HG02678 (cell line): ENCODE measurements at regions not wholly inside any gene's neighbourhood (a gene's known extent, or its start where the extent isn't known, plus 50 kb on each side); places are given as distances from the start of the nearest gene placed in this dataset.

Source experiments
- ATAC-seq: cut with Tn5 transposase; IDR thresholded peaks from one replicate; pipeline ENCODE4 v1.9.1; 2021; ENCODE audit warnings: mild to moderate bottlenecking, moderate library complexity; ENCODE audit not compliant: unreplicated experiment

DNA sequence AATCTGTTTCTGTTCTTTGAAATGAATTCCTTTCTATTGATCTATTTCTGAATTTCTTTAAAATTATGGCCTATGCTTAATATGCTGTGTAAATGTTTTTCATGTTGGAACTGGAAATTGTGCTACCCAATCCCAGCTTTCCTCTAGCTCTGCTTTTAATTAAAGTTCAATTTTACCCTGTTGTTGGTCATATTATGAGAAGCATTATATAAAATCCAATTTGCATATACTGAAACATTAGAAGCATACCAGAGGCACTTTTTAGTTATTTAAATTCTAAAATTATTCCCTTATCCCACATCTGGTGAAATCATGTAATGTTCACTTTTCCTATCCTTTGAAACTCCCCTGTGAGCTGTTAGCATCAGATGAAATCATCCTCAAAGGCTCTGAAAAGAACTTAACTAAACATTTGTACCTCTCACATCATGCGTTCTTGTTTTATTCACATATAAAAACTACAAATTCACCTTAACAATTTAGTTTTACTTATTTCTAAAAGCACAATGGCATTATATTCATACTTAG lies 160.6 kb upstream of the COL21A1 start:
- ATAC-seq: no peak

- ATAC-seq: peak; percentile 62
Measured at GRCh38 chr6:56406276-56407269, 159.2 kb upstream of the COL21A1 start.

DNA sequence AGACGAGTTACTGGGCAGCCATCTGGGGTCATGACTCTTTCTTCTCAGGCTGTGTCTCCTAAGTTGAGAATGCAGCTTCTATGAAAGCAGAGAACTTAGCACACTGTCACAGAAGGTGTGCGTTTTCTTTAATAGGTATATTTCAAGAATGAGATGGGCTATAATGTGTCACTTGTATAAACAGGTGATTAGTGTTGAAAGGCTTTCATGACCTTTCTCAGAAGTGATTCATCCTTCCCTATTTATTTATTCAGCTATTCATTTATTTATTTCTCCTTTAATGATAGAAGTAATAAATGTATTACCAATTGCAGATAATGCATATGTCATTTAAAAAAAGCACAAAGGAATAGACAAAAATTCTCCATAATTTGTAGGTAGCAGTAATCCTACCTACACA lies 157.2 kb upstream of the COL21A1 start:
- ATAC-seq: no peak

DNA sequence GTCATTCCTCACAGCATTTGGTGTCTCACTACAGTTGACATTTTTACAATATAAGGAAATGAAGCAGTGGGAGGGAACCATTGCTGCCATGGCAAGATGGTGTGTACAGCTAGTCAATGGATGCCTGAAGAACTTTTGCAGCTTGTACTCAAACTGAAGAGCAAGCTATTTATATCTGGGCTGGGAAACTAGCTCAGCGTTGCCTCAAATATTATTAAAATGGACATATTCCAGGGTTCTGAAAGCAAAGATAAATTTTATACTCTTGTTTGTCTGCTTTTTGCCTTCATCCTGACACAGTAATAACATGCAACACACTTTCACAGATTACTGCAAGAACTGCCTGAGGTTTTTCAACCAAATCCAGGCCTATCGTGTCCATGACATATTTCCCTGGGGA lies 156.4 kb upstream of the COL21A1 start:
- ATAC-seq: no peak

- no peak for ATAC-seq
Measured at GRCh38 chr6:56401477-56402070, 154.2 kb upstream of the COL21A1 start.

DNA sequence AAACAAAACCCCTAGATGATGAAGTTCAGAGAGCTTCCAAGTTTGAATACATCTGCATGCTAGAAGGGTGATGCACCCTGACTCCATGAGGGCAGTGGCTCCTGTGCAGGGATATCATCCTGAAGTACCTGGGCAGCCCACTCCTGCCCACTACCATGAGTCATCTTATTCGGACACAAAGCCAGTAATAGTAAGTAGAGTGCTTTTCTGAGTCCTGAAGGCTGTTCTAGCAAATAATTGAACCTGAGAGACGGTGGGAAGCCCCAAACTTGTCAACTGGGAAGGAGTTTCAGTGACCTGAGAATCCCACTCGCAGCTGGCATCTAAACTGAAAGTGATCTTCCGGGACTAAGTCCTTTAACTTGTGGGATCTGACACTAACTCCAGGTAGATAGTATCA lies 152.9 kb upstream of the COL21A1 start:
- no peak for ATAC-seq

DNA sequence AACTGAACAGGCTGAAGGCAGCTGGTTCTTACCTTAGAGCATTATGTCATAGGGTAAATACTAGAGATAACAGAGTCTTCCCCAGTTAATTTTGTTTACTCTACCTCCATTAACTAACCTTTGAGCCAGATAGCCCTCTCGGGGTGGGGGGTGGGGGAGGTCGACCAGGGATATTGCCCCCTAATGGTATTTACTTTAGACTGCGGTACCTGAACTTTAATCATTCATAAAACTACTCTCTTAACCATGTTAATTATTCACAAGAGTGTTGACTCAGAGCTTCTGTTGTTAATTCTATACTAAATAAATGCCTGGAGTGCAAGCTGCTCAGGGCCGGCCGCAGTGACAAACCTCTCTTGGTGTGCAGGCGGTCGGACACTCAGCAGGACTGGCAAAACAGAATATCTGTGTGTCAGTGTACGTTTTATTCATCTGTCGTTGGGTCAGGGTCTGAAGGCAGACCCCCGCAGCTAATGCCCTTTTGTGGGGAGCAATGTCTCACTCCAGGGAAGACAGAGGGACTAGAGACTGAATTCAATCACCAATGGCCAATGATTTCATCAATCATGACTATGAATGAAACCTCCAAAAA lies 152.4 kb upstream of the COL21A1 start:
- ATAC-seq: no peak

DNA sequence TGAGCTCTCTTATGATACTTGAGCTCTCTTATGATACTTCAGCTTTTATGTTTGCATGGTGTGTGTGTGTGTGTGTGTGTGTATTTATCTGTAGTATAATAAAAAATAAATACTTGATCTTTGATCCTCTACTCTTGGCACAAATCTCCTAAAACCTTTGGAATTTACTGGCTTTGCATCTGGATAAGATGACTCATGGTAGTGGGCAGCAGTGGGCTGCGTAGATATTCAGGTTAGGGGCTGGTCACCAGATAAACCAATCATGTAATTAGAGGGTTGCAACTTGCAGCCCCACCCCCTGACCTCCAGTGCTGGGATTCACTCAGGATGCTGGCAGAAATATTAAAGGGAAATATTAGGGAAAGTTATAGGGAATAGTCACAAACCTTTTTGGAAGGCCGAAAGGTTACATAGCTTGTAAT lies 151.9 kb upstream of the COL21A1 start:
- no peak for ATAC-seq

DNA sequence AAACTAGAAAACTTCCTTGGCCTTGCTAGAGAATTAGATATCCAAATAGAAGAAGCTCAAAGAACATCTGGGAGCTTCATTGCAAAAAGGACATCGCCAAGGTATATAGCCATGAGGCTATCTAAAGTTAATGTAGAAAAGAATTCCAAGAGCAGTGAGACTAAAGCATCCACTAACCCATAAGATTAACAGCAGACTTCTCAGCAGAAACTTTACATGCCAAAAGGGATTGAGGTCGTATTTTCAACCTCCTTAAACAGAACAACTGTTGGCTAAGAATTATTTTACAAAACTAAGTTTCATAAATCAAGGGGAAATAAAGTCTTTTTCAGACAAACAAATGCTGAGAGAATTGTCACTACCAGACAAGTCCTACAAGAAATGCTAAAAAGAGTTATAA lies 149.1 kb upstream of the COL21A1 start:
- no peak for ATAC-seq

DNA sequence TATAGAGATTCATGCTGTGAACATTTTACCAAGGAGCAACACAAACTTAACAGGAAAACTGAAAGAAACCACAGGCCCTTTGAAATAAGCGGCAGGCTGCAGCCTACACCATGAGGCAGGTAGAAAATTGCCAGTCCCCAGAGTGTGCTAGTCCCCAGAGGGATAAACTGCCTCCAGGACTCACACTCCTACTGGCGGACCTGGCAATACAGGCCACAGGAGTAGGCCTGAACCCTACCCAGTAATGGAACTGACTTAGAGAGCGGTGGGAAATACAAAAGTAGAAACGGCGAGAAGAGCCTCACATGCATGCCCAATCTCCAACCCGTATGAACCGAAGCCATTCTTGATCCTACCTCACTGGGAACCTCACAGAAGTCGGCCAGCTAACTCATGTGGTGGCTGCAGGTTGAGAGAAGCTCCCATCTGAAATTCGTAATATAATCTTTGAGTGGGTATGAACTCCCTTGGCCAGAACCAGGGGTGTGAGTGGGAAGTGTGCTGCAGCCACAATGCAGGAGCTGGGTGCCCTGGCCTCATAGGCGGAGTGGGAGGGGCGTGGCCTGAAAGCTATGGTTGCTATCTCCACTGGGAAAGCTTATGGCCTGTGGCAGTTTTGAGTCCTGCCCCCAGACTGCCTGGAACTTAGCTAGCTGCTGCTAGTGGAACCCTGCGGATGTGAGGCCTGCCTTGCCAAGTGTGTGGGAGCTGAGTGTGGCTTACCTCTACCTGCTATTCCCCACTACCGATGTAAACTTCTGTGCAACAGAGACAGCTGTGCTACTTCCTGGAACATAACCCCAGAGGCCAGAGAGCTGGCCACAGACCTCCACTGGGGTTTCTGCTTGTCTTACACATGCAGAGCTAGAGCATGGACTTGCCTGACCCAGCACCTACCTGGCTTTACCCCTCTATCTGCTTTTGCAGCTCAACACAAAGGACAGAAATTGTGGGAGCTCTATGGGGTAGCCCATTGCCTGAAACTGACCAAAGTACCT lies 146.5 kb upstream of the COL21A1 start:
- no peak for ATAC-seq

- ATAC-seq: no peak
Measured at GRCh38 chr6:56388415-56388755, 141.0 kb upstream of the COL21A1 start.

- ATAC-seq: no peak
Measured at GRCh38 chr6:56387621-56388414, 140.4 kb upstream of the COL21A1 start.

DNA sequence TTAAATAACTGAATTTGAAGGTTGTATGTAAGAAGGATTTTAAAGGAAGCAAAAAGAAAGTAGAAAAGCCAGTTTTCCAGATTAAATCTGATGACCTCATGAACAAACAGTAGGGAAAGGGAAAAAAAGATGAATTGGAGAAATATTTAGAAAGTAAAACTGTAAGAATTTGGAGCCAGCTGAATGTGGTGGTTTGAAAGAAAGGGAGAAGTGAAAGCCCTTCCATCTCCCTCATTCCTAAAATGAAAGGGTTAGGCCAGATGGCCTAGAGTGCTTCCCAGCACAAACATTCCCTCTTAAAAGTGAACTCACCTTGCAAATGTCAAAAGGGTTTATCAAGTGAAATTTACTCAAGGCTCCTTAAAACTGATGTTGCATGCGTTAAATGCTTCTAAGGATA lies 139.3 kb upstream of the COL21A1 start:
- ATAC-seq: no peak

DNA sequence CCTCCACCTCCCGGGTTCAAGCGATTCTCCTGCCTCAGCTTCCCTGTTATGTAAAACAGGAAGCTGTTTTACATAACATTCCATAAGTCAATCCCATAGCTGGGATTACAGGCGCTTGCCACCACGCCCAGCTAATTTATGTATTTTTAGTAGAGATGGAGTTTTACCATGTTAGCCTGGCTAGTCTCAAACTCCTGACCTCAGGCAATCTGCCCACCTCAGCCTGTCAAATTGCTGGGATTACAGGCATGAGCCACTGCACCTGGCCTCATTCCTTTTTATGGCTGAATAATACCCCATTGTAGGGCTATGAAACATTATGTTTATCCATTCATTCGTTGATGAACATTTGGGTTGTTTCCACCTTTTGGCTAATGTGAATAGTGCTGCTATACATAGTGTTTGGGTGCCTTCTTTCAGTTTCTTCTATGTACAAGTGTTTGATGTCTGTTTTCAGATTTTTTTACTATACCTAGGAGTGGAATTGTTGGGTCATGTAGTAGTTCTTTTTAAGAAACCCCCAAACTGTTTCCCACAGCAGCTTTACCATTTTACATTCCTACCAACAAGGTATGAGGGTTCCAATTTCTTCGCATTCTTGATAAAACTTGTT lies 138.7 kb upstream of the COL21A1 start:
- ATAC-seq: no peak

- no peak for ATAC-seq
Measured at GRCh38 chr6:56383160-56383559, 135.8 kb upstream of the COL21A1 start.

DNA sequence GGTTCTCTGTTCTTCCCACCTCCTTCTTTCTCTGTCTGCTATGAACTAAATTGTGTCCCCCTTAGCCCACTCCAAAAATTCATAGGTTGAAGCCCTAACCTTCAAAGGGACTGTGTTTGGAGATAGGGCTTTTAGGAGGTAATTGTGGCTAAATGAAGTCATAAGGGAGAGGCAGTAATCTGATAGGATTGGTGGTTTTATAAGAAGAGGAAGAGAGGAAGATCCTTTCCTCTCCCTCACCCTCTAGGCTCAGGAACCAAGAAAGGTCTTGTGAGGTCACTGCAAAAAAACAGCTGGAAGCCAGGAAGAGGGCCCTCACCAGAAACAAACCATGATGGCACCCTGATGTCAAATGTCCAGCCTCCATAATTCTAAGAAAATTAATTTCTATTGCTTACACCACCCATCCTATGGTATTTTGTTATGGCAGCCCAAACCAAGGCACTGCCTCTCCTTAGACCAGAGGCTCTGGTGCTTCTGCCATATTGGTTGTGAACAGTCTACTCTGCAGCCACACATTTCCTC lies 135.1 kb upstream of the COL21A1 start:
- no peak for ATAC-seq

GRCh38 chr6:56381801-56382251 lies 134.4 kb upstream of the COL21A1 start:
- ATAC-seq: no peak

DNA sequence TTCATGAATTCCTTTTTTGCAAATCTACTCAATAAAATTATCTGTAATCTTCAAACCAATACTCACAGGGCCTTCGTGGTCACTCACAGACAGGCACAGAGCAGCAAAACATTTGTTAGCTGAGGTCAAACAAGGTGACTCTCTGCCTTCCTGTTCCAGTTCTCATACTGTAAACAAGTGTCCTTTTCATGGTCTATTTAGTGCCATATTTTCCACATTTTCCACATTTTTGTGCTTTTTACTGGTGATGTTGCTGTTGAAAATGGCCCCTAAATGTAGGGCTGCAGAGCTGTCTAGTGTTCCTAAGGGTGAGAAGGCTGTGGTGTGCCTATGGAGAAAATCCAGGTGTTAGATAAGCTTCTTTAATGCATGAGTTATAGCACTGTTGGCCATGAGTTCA lies 133.1 kb upstream of the COL21A1 start:
- ATAC-seq: no peak

DNA sequence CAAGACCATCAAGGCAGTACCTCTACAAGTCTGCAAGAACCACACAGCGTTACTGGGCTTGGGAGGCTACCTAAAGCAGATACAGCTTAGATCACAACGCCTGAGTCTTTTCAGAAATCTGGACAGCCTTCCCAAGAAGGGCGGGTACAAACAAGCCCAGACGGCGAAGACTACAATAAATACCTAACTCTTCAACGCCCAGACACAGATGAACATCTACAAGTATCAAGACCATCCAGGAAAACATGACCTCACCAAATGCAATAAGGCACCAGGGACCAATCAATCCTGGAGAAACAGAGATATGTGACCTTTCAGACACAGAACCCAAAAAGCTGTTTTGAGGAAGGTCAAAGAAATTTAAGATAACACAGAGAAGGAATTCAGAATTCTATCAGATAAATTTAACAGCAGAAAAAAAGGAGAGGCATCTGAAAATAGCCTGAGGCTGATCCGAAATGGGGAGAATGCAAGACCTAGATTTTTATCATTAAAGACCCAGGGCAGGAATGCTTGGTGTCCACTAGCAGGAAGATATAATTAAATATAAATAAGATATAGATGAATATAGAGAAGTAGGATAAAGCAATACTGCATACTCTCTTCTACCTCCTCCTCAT lies 131.7 kb upstream of the COL21A1 start:
- ATAC-seq: no peak
